Astrocyte (in vitro differentiated cells and primary cell): ENCODE measurements at regions not wholly inside any gene's neighbourhood (a gene's known extent, or its start where the extent isn't known, plus 50 kb on each side); places are given as distances from the start of the nearest gene placed in this dataset.

Experiments used
- DNase-seq: peaks from one replicate; pipeline ENCODE4 v3.0.0-alpha.2; 2010; ENCODE audit warnings: low read depth
- FAIRE-seq: peaks from 2 replicates; lab custom pipeline; 2011; peaks lifted over from hg19 to GRCh38; lab: Jason Lieb, UNC
- H2AFZ ChIP-seq: 2 replicates; pipeline ENCODE4 v1.6.0; 2012; ENCODE audit warnings: low read depth, low read length, inconsistent platforms
- H3K27ac ChIP-seq: 2 replicates; pipeline ENCODE4 v1.5.1; 2011; ENCODE audit warnings: low read depth, low read length, inconsistent platforms
- H3K27me3 ChIP-seq: 2 replicates; pipeline ENCODE4 v1.6.0; 2011; ENCODE audit warnings: low read length, inconsistent platforms; ENCODE audit not compliant: insufficient read depth
- H3K36me3 ChIP-seq: 2 replicates; pipeline ENCODE4 v1.5.1; 2011; ENCODE audit warnings: low read length, inconsistent platforms; ENCODE audit not compliant: insufficient read depth
- H3K4me1 ChIP-seq: 2 replicates; pipeline ENCODE4 v1.5.1; 2011; ENCODE audit warnings: low read length, inconsistent platforms; ENCODE audit not compliant: insufficient read depth
- H3K4me2 ChIP-seq: 2 replicates; pipeline ENCODE4 v1.6.0; 2012; ENCODE audit warnings: low read length, inconsistent platforms
- H3K4me3 ChIP-seq: 2 replicates; pipeline ENCODE4 v1.5.1; 2011; ENCODE audit warnings: low read depth, mild to moderate bottlenecking, low read length, inconsistent platforms; ENCODE audit not compliant: insufficient read depth
- H3K79me2 ChIP-seq: 2 replicates; pipeline ENCODE4 v1.6.0; 2012; ENCODE audit warnings: mild to moderate bottlenecking, low read length, inconsistent platforms; ENCODE audit not compliant: insufficient read depth
- H3K9ac ChIP-seq: 2 replicates; pipeline ENCODE4 v1.6.0; 2012; ENCODE audit warnings: mild to moderate bottlenecking, low read length, inconsistent platforms
- H3K9me3 ChIP-seq: 2 replicates; pipeline ENCODE4 v1.5.1; 2012; ENCODE audit warnings: low read depth, mild to moderate bottlenecking, low read length, inconsistent platforms; ENCODE audit not compliant: insufficient read depth
- H4K20me1 ChIP-seq: 2 replicates; pipeline ENCODE4 v1.6.0; 2012; ENCODE audit warnings: low read length, inconsistent platforms; ENCODE audit not compliant: insufficient read depth
- H3K27ac Mint-ChIP-seq: one replicate; pipeline ENCODE4 v1.8.0; 2021; ENCODE audit warnings: mild to moderate bottlenecking, mixed read lengths; ENCODE audit not compliant: unreplicated experiment
- H3K27me3 Mint-ChIP-seq: one replicate; pipeline ENCODE4 v1.8.0; 2021; ENCODE audit warnings: low read depth, mixed read lengths; ENCODE audit not compliant: unreplicated experiment
- H3K36me3 Mint-ChIP-seq: one replicate; pipeline ENCODE4 v1.8.0; 2021; ENCODE audit warnings: low read depth, mixed read lengths; ENCODE audit not compliant: unreplicated experiment
- H3K4me1 Mint-ChIP-seq: one replicate; pipeline ENCODE4 v1.8.0; 2021; ENCODE audit warnings: low read depth, mixed read lengths; ENCODE audit not compliant: unreplicated experiment
- H3K4me3 Mint-ChIP-seq: one replicate; pipeline ENCODE4 v1.8.0; 2021; ENCODE audit warnings: mild to moderate bottlenecking, moderate library complexity, mixed read lengths; ENCODE audit not compliant: unreplicated experiment
- H3K9me3 Mint-ChIP-seq: one replicate; pipeline ENCODE4 v1.8.0; 2021; ENCODE audit warnings: mild to moderate bottlenecking, mixed read lengths; ENCODE audit not compliant: unreplicated experiment
- EZH2 ChIP-seq: IDR thresholded peaks from 2 replicates; pipeline ENCODE4 v1.6.1; 2012; ENCODE audit warnings: mild to moderate bottlenecking, low read length, inconsistent platforms; ENCODE audit not compliant: insufficient read depth
- TF ChIP-seq, protein P1 (sequence below): IDR thresholded peaks from 2 replicates; pipeline ENCODE4 v1.5.1; 2011; ENCODE audit warnings: low read depth, mild to moderate bottlenecking, inconsistent platforms, low read length, moderate library complexity; ENCODE audit not compliant: insufficient read depth

GRCh38 chr3:67204951-67205350, 206.8 kb downstream of the KBTBD8 start:
- Histone ChIP-seq H3K36me3 (no peaks in the 10 kb centered on the region), H3K9me3 (no peaks in the 10 kb centered on the region), H3K27me3 (no peaks in the 10 kb centered on the region), H3K4me1 (no peaks in the 10 kb centered on the region), H3K27ac (no peak overlapping the region), H2AFZ (no peak overlapping the region), H3K4me3 (no peak overlapping the region), H3K4me2 (no peak overlapping the region), H4K20me1 (no peaks in the 10 kb centered on the region), H3K9ac (no peak overlapping the region), H3K79me2 (no peaks in the 10 kb centered on the region)
- DNase-seq (no peak), FAIRE-seq (no peak)
- TF ChIP-seq, protein P1, sequence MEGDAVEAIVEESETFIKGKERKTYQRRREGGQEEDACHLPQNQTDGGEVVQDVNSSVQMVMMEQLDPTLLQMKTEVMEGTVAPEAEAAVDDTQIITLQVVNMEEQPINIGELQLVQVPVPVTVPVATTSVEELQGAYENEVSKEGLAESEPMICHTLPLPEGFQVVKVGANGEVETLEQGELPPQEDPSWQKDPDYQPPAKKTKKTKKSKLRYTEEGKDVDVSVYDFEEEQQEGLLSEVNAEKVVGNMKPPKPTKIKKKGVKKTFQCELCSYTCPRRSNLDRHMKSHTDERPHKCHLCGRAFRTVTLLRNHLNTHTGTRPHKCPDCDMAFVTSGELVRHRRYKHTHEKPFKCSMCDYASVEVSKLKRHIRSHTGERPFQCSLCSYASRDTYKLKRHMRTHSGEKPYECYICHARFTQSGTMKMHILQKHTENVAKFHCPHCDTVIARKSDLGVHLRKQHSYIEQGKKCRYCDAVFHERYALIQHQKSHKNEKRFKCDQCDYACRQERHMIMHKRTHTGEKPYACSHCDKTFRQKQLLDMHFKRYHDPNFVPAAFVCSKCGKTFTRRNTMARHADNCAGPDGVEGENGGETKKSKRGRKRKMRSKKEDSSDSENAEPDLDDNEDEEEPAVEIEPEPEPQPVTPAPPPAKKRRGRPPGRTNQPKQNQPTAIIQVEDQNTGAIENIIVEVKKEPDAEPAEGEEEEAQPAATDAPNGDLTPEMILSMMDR, result no peak
- TF ChIP-seq EZH2, result no peak
- Mint-ChIP-seq H3K27me3 (no peaks in the 10 kb centered on the region), H3K4me1 (no peaks in the 10 kb centered on the region), H3K27ac (no peak overlapping the region), H3K36me3 (no peaks in the 10 kb centered on the region), H3K9me3 (no peaks in the 10 kb centered on the region), H3K4me3 (no peak overlapping the region)

- Histone ChIP-seq H3K27me3 (no peaks in the 10 kb centered on the region), H2AFZ (no peak overlapping the region), H3K4me3 (no peak overlapping the region), H3K4me2 (no peak overlapping the region), H3K9me3 (no peaks in the 10 kb centered on the region), H3K9ac (no peak overlapping the region), H4K20me1 (no peaks in the 10 kb centered on the region), H3K4me1 (no peaks in the 10 kb centered on the region), H3K27ac (no peak overlapping the region), H3K79me2 (no peaks in the 10 kb centered on the region), H3K36me3 (no peaks in the 10 kb centered on the region)
- Mint-ChIP-seq H3K36me3 (no peaks in the 10 kb centered on the region), H3K9me3 (no peaks in the 10 kb centered on the region), H3K27me3 (peaks cover 2% of the 10 kb centered on the region), H3K4me3 (no peak overlapping the region), H3K27ac (no peak overlapping the region), H3K4me1 (no peaks in the 10 kb centered on the region)
- TF ChIP-seq, protein P1, result no peak
- no peak for TF ChIP-seq EZH2
- FAIRE-seq (no peak), DNase-seq (no peak)
Observed at GRCh38 chr3:67215690-67216089, 217.6 kb downstream of the KBTBD8 start.

DNA sequence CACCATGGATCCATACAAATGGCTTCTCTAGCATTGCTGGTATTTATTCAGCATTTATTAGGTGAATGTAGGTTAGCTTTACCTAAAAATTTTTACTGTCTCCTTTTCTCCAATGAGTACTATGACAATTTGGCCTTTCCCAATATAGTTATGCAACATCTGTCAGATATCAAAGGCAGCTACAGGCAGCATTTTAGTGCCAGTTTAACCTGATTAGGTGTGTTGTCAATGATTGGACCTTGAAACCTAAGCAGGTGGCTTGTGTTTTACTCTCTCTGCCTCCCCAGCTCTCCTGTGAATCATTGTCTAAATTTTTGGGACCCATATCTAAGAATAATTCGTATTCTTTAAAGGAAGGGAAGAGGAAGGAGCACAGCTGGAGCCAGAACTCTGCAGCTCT, 228.9 kb downstream of the KBTBD8 start:
- peaks cover 11% of the 10 kb centered on the region for H3K9me3 ChIP-seq
- no peak for FAIRE-seq
- no peaks in the 10 kb centered on the region for H3K4me1 Mint-ChIP-seq
- no peaks in the 10 kb centered on the region for H3K9me3 Mint-ChIP-seq
- no peak overlapping the region for H3K27ac Mint-ChIP-seq
- no peaks in the 10 kb centered on the region for H3K27me3 ChIP-seq
- H3K9ac ChIP-seq, result no peak overlapping the region
- no peaks in the 10 kb centered on the region for H3K27me3 Mint-ChIP-seq
- no peak overlapping the region for H3K4me3 ChIP-seq
- H3K27ac ChIP-seq, result no peak overlapping the region
- H3K4me1 ChIP-seq, result no peaks in the 10 kb centered on the region
- H4K20me1 ChIP-seq, result no peaks in the 10 kb centered on the region
- no peak overlapping the region for H2AFZ ChIP-seq
- H3K36me3 ChIP-seq, result no peaks in the 10 kb centered on the region
- TF ChIP-seq EZH2, result no peak
- TF ChIP-seq, protein P1, result no peak
- H3K4me2 ChIP-seq, result no peak overlapping the region
- DNase-seq, result no peak
- no peaks in the 10 kb centered on the region for H3K79me2 ChIP-seq
- H3K36me3 Mint-ChIP-seq, result no peaks in the 10 kb centered on the region
- H3K4me3 Mint-ChIP-seq, result no peak overlapping the region
